Neural progenitor cell (in vitro differentiated cells): ENCODE measurements at regions not wholly inside any gene's neighbourhood (a gene's known extent, or its start where the extent isn't known, plus 50 kb on each side); places are given as distances from the start of the nearest gene placed in this dataset.

Experiments
- EZH2 ChIP-seq: fragments of 200-600 bp; sonication (generic); IDR thresholded peaks from 2 replicates; pipeline ENCODE4 v1.6.1; 2017; ENCODE audit warnings: antibody characterized with exemption, mild to moderate bottlenecking, moderate library complexity
- TF ChIP-seq, protein P1 (sequence below): fragments of 200-600 bp; sonication (generic); IDR thresholded peaks from 2 replicates; pipeline ENCODE4 v1.5.1; 2017; ENCODE audit warnings: antibody characterized with exemption, mild to moderate bottlenecking

DNA sequence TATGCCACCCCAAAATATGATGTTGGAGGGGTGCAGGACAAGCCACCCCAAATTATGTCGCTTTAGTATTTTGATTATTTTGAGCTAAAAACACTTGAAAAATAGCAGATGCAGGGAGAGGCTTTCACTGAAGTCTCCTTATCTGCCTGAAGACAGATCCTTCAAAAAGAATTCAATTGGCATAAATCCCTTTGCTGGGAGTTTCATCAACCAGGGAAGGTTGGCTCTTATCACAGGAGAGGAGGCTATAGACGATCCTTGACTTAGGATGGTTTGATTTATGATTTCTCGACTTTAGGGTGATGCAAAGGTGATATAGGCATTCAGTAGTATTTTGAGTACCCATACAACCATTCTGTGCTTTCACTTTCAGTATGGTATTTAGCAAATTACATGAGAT lies 97.8 kb upstream of the CAMK1G start:
- no peak for TF ChIP-seq EZH2
- TF ChIP-seq, protein P1, sequence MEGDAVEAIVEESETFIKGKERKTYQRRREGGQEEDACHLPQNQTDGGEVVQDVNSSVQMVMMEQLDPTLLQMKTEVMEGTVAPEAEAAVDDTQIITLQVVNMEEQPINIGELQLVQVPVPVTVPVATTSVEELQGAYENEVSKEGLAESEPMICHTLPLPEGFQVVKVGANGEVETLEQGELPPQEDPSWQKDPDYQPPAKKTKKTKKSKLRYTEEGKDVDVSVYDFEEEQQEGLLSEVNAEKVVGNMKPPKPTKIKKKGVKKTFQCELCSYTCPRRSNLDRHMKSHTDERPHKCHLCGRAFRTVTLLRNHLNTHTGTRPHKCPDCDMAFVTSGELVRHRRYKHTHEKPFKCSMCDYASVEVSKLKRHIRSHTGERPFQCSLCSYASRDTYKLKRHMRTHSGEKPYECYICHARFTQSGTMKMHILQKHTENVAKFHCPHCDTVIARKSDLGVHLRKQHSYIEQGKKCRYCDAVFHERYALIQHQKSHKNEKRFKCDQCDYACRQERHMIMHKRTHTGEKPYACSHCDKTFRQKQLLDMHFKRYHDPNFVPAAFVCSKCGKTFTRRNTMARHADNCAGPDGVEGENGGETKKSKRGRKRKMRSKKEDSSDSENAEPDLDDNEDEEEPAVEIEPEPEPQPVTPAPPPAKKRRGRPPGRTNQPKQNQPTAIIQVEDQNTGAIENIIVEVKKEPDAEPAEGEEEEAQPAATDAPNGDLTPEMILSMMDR, result no peak
